H1 (cell line): ENCODE measurements at regions not wholly inside any gene's neighbourhood (a gene's known extent, or its start where the extent isn't known, plus 50 kb on each side); places are given as distances from the start of the nearest gene placed in this dataset.

ENCODE experiments used
- CTCF ChIA-PET: fragments of 300-600 bp; sonication (Branson Sonifier 250); formaldehyde crosslinking; loops from one replicate; lab custom pipeline; 2021; ENCODE audit not compliant: partially characterized antibody; lab: Charles Lee
- POLR2A ChIA-PET: fragments of 300-600 bp; sonication (Branson Sonifier 250); formaldehyde crosslinking; loops from one replicate; lab custom pipeline; 2021; ENCODE audit warnings: inconsistent platforms; ENCODE audit not compliant: partially characterized antibody; lab: Charles Lee
- DNase-seq, 2 experiments: peaks; one replicate each; pipeline versions ENCODE4 v3.0.0 to v3.0.0-alpha.2; 2010 to 2022; ENCODE audit warnings: low spot score in 2 of 2, low read depth in 1 of 2, mixed read lengths in 1 of 2
- FAIRE-seq: peaks from 2 replicates; lab custom pipeline; 2011; peaks lifted over from hg19 to GRCh38; lab: Jason Lieb, UNC
- H2AFZ ChIP-seq: 2 replicates; pipeline ENCODE4 v1.8.1; 2012; ENCODE audit warnings: low read length, inconsistent platforms
- H2AK5ac ChIP-seq: 2 replicates; pipeline ENCODE4 v1.6.1; 2013; ENCODE audit warnings: low read depth, low read length
- H2BK120ac ChIP-seq: replicated peaks from 2 replicates; pipeline ENCODE3; 2013; ENCODE audit warnings: low read depth, low read length, inconsistent platforms
- H2BK12ac ChIP-seq: 2 replicates; pipeline ENCODE4 v1.6.1; 2013; ENCODE audit warnings: low read depth, low read length
- H2BK15ac ChIP-seq: 2 replicates; pipeline ENCODE4 v1.6.1; 2013; ENCODE audit warnings: low read length
- H2BK20ac ChIP-seq: 2 replicates; pipeline ENCODE4 v1.6.1; 2013; ENCODE audit warnings: low read length
- H2BK5ac ChIP-seq: 2 replicates; pipeline ENCODE4 v1.6.1; 2013; ENCODE audit warnings: low read depth, low read length
- H3K14ac ChIP-seq: 2 replicates; pipeline ENCODE4 v1.6.1; 2013; ENCODE audit warnings: inconsistent platforms; ENCODE audit not compliant: insufficient read length
- H3K18ac ChIP-seq: 2 replicates; pipeline ENCODE4 v1.6.1; 2013; ENCODE audit warnings: low read length; ENCODE audit errors: extremely low read depth
- H3K23ac ChIP-seq: 2 replicates; pipeline ENCODE4 v1.6.1; 2013; ENCODE audit warnings: inconsistent platforms; ENCODE audit not compliant: insufficient read length
- H3K23me2 ChIP-seq: 2 replicates; pipeline ENCODE4 v1.6.1; 2013; ENCODE audit warnings: low read depth, low read length
- H3K27ac ChIP-seq: 2 replicates; pipeline ENCODE4 v1.6.1; 2011; ENCODE audit warnings: low read depth, low read length, inconsistent platforms
- H3K27me3 ChIP-seq, 4 experiments: replicated peaks in 1 of 4; 1 replicate in 1 of 4; 2 replicates in 3 of 4; pipeline versions ENCODE4 v1.6.1 to v1.8.1; 2011 to 2013; ENCODE audit warnings: low read length in 3 of 4, mild to moderate bottlenecking in 3 of 4, inconsistent platforms in 2 of 4, mixed read lengths in 2 of 4, moderate library complexity in 1 of 4; ENCODE audit not compliant: control insufficient read depth in 3 of 4, insufficient read depth in 3 of 4; ENCODE audit errors: extremely low read depth in 1 of 4
- H3K36me3 ChIP-seq, 4 experiments: 2 replicates each; pipeline versions ENCODE4 v1.6.1 to v1.8.1; 2011 to 2013; ENCODE audit warnings: mild to moderate bottlenecking in 4 of 4, low read length in 3 of 4, moderate library complexity in 2 of 4, control low read depth in 1 of 4, inconsistent platforms in 1 of 4; ENCODE audit not compliant: insufficient read depth in 4 of 4, control insufficient read depth in 2 of 4
- H3K4ac ChIP-seq: replicated peaks from 2 replicates; pipeline ENCODE3; 2013; ENCODE audit warnings: low read length, low read depth, mixed read lengths, inconsistent platforms; ENCODE audit not compliant: insufficient read length
- H3K4me1 ChIP-seq, 4 experiments: replicated peaks in 1 of 4; 1 replicate in 1 of 4; 2 replicates in 3 of 4; pipeline versions ENCODE4 v1.6.1 to v1.8.1; 2011 to 2013; ENCODE audit warnings: low read length in 3 of 4, inconsistent platforms in 2 of 4, mixed read lengths in 1 of 4; ENCODE audit not compliant: insufficient read depth in 4 of 4, control insufficient read depth in 3 of 4
- H3K4me2 ChIP-seq, 2 experiments: 2 replicates each; pipeline versions ENCODE4 v1.6.1 to v1.8.1; 2011 to 2013; ENCODE audit warnings: low read depth in 2 of 2, low read length in 2 of 2, control low read depth in 1 of 2, inconsistent platforms in 1 of 2, mild to moderate bottlenecking in 1 of 2; ENCODE audit not compliant: insufficient read depth in 1 of 2
- H3K4me3 ChIP-seq, 4 experiments: fragments of 200-600, 300-600 bp in 1 of 4; sonication (generic), shearing (Covaris generic), sonication (Bioruptor Twin) in 1 of 4; 2 replicates each; pipeline versions ENCODE4 v1.5.1 to v1.8.1; 2011 to 2016; ENCODE audit warnings: low read length in 4 of 4, low read depth in 3 of 4, control low read depth in 2 of 4, inconsistent platforms in 2 of 4, mild to moderate bottlenecking in 2 of 4, mixed read lengths in 1 of 4, moderate library complexity in 1 of 4; ENCODE audit not compliant: insufficient read depth in 2 of 4; ENCODE audit errors: extremely low read depth in 1 of 4
- H3K56ac ChIP-seq: replicated peaks from 2 replicates; pipeline ENCODE3; 2013; ENCODE audit warnings: low read depth, mild to moderate bottlenecking, mixed read lengths, low read length, inconsistent platforms; ENCODE audit not compliant: insufficient read length
- H3K79me1 ChIP-seq: 2 replicates; pipeline ENCODE4 v1.6.1; 2013; ENCODE audit warnings: low read depth, low read length, control low read depth
- H3K79me2 ChIP-seq, 2 experiments: 2 replicates each; pipeline versions ENCODE4 v1.6.1 to v1.8.1; 2012 to 2013; ENCODE audit warnings: low read length in 2 of 2, mild to moderate bottlenecking in 2 of 2, inconsistent platforms in 1 of 2; ENCODE audit not compliant: insufficient read depth in 2 of 2, control insufficient read depth in 1 of 2
- H3K9ac ChIP-seq, 4 experiments: replicated peaks in 1 of 4; 1 replicate in 1 of 4; 2 replicates in 3 of 4; pipeline versions ENCODE4 v1.6.1 to v1.8.1; 2011 to 2013; ENCODE audit warnings: low read depth in 3 of 4, low read length in 3 of 4, control low read depth in 2 of 4, mild to moderate bottlenecking in 2 of 4, moderate library complexity in 2 of 4, inconsistent platforms in 1 of 4; ENCODE audit errors: extremely low read depth in 1 of 4
- H3K9me3 ChIP-seq, 2 experiments: 2 replicates each; pipeline versions ENCODE4 v1.6.1 to v1.8.1; 2012 to 2013; ENCODE audit warnings: mild to moderate bottlenecking in 2 of 2, moderate library complexity in 2 of 2, control low read depth in 1 of 2, inconsistent platforms in 1 of 2, low read depth in 1 of 2, low read length in 1 of 2, mixed read lengths in 1 of 2; ENCODE audit not compliant: insufficient read depth in 2 of 2
- H4K20me1 ChIP-seq, 2 experiments: replicated peaks in 1 of 2; 2 replicates each; pipeline versions ENCODE3 to v1.8.1; 2011 to 2013; ENCODE audit warnings: inconsistent platforms in 2 of 2, low read length in 2 of 2, mild to moderate bottlenecking in 1 of 2; ENCODE audit not compliant: insufficient read depth in 2 of 2, control insufficient read depth in 1 of 2
- H4K5ac ChIP-seq: 2 replicates; pipeline ENCODE4 v1.6.1; 2013; ENCODE audit warnings: low read length, low read depth, mixed read lengths, inconsistent platforms; ENCODE audit not compliant: insufficient read length
- H4K8ac ChIP-seq: 2 replicates; pipeline ENCODE4 v1.8.0; 2013; ENCODE audit warnings: mild to moderate bottlenecking, moderate library complexity, low read length, inconsistent platforms; ENCODE audit not compliant: insufficient read depth; ENCODE audit errors: extremely low read depth
- H4K91ac ChIP-seq: replicated peaks from 2 replicates; pipeline ENCODE3; 2013; ENCODE audit warnings: low read length, mixed read lengths, inconsistent platforms; ENCODE audit not compliant: insufficient read length
- CHD7 ChIP-seq: fragments of 300-600 bp; sonication (generic); IDR thresholded peaks from 2 replicates; pipeline ENCODE4 v1.7.1; 2012; ENCODE audit warnings: low read length, moderate library complexity, mild to moderate bottlenecking, inconsistent platforms; ENCODE audit not compliant: insufficient replicate concordance
- WGBS, 2 experiments: shearing (Covaris generic) in 1 of 2; methylation state at CpG; one replicate each; pipeline versions ENCODE4 v1.1.6 to v1.1.7; 2013 to 2015; ENCODE audit warnings: low lambda C conversion rate in 2 of 2, mixed read lengths in 2 of 2, inconsistent platforms in 1 of 2, low coverage in 1 of 2, missing lambda C conversion rate in 1 of 2; ENCODE audit not compliant: insufficient replicate concordance in 2 of 2, insufficient coverage in 1 of 2, insufficient read length in 1 of 2; ENCODE audit errors: extremely low coverage in 1 of 2, missing lambda C conversion rate in 1 of 2; 5-methylcytosine and 5-hydroxymethylcytosine counted together

- Histone ChIP-seq H3K36me3 (no peaks in the 10 kb centered on the region), H4K8ac (no peak overlapping the region), H2AFZ (no peak overlapping the region), H3K79me1 (no peaks in the 10 kb centered on the region), H2BK20ac (no peak overlapping the region), H3K27me3 (no peaks in the 10 kb centered on the region), H3K14ac (no peak overlapping the region), H4K91ac (no peak overlapping the region), H3K23ac (no peak overlapping the region), H3K4me2 (no peak overlapping the region), H2AK5ac (no peak overlapping the region), H3K79me2 (no peaks in the 10 kb centered on the region), H3K18ac (no peak overlapping the region), H3K23me2 (no peaks in the 10 kb centered on the region), H3K9me3 (no peaks in the 10 kb centered on the region), H4K5ac (no peak overlapping the region), H2BK5ac (no peak overlapping the region), H2BK120ac (no peak overlapping the region), H3K4me1 (peaks cover 0 to 2% (median 0%) of the 10 kb centered on the region in 4 experiments; a peak in 1 of 7 replicates), H3K4me3 (no peak overlapping the region), H4K20me1 (no peaks in the 10 kb centered on the region), H3K56ac (no peak overlapping the region), H2BK12ac (no peak overlapping the region), H3K4ac (no peak overlapping the region), H3K9ac (no peak overlapping the region), H2BK15ac (no peak overlapping the region), H3K27ac (no peak overlapping the region)
- POLR2A ChIA-PET, result no interaction called here
- FAIRE-seq (no peak), DNase-seq (no peak)
- 100% methylated on average over 1 of the region's 1 CpG; no CpG with 5 or more reads in 1 of the 2 experiments for WGBS, 2 experiments
- CTCF ChIA-PET, result no interaction called here
- TF ChIP-seq CHD7, result no peak
Measured at GRCh38 chr1:188225975-188226374, 1397.2 kb downstream of the PLA2G4A start.
